NCI-H345 (cell line): ENCODE measurements at regions not wholly inside any gene's neighbourhood (a gene's known extent, or its start where the extent isn't known, plus 50 kb on each side); places are given as distances from the start of the nearest gene placed in this dataset.
"Not testable (repeated sequence)": the region's sequence is repeated elsewhere in the genome, so short reads cannot be mapped to it uniquely, and the experiment has no call there.

ENCODE experiments used
- DNase-seq: peaks from one replicate; lab custom pipeline; 2025; lab: John Stamatoyannopoulos, UW

DNA sequence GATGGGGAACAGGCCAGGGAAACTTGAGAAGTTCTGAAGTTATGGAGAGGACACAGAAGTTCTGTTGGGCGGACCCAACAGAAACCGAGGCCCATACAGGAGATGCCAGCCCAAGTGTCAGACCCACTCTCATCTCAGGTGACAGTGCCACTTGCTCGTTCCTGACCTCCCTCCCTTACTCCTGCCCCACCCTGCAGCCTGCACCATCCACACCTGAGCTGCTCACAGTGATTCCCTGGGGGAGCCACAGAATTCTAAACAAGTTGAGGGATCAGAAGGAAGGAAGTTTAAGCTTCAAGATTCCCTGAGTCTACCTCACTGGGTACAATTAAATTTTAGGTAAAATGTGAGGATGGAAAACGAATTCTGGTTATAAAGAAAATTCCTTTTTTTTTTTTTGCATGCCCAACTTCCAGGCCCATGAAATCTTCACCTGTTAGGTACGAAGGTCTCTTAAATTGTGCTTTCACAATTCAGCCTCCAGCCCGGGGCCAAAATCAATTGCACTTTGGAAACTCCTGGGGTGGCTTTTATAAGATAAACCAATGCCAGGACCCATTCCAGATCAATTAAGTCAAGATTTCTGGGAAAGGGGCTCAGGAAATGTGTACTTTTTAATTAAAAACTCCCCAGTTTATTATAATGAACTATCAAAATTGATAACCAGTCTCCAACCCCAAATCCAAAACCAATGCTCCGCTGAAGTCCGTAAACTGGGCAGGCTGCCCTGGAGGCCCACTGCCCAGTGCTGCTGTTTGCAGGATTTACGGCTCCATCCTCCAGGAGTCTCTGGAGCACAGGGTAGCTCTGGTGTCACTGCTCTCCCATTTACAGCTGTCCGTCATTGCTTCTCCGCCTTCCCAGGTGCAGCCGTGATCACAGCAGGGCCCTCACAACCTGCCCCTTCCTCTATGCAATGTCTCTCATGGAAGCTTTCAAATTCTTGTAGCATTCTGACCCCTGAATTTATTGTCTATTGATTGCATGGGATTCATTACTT is 643.5 kb downstream of the UQCRFS1 start:
- DNase-seq = no peak

DNA sequence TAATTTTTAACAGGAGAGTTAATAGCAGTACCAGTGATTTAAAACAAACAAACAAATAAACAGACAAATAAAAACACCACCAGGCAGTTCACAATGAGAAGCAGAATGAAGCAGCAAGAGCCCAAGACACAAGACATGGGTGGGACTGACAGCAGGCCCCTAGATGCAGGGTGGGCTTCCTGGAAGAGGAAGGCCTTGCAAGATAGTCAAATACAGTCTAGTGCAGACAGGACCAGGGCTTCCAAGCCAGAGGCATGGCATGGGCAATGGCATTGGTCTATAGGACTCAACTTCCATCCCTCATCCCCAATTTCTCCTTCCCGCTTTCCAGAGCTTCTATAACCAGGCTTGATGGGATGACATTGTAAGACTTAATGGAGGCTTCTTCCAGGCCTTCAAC is 645.1 kb downstream of the UQCRFS1 start:
- no peak for DNase-seq

DNA sequence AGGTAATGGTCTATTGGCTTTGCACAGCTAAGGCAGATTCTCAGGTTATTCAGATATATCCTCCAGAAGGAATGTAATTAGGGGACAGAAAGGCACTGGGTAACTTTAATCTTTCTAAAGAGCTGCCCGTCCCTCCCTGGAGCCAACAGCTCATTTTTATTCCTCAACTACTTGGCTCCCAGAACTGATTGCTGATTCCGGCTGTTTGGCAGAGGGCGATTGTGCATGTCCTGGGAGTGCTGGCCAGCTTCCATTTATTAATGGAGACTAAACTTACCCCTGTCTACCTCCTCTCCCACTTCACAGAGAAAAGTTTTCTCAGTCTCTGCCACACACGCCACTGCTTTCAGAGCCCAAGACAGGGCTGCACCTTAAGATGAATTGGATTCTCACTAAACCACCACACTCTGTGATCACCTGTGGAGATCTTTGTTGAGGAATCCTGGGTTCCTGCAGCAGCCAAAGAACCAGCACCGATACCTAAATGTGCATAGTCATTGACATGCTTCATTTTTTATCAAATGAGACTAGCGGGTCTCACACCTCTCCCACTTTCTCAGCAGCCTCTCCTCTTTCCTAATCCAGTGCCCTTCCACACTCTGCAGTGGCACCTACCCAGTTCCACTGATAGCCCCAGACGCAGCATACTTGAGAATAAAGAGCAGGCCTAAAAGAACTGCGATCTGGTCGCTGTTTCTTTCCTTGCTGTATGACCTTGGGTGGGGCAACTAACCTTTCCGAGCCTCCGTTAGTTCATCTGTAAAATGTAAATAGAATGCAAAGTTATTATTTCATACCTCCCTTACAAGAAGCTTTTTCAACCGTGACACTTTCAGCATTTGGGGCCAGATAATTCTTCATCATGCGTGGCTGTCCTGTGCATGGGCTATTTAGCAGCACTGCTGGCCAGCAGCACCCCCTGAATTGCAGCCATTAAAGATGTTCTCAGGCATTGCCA is 648.7 kb downstream of the UQCRFS1 start:
- peak; percentile 40 for DNase-seq

DNA sequence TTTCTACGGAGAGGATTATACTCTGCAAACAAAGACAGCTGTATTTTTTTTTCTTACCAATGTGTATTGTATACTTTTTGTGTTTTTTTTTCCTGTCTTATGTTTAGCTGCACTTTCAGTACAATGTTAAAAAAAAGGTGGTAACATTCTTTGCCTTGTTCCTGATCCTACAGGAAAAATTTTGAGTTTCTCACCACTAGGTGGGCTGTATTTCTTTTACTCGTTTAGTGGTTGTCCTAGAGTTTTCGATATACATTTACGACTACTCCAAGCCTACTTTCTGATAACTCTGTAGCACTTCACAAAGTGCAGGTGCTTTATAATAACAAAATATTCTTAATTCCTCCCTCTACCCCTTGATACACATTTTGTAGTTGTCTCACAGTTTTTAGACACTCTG is 652.2 kb downstream of the UQCRFS1 start:
- no peak for DNase-seq

DNA sequence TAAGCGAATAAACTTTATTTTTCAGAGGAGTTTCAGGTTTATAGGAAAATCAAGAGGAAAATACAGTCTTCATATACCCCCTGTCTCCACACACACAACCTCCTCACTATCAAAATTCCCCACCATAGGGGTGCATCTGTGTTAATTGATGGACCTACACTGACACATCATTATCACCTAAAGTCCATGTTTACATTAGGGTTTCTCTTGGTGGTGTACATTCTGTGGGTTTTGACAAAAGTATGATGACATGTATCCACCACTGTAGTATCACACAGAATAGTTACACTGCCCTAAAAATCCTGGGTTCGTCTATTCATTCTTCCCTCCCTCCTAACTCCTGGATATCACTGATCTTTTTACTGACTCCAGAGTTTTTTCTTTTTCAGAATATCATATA is 654.2 kb downstream of the UQCRFS1 start:
- DNase-seq = no peak

DNA sequence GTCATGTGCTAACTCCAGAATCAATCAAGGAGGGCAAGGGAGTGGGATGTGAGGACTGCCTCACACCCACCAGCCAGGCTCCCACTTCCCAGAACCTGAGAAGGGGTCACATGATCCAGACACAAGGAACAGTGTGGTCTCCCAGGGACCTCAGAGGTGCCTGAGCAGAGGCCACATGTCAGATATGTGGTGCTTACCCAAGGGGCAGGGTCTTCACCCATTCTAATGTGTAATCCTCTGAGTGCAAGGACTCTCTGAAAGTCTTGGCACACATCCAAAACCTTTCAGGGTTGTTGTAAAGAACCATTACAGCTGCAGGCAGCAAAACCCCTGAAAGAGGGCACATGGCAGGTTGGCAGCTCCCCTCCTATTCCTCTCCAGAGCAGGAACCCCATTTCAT is 656.6 kb downstream of the UQCRFS1 start:
- peak; percentile 94 for DNase-seq

DNA sequence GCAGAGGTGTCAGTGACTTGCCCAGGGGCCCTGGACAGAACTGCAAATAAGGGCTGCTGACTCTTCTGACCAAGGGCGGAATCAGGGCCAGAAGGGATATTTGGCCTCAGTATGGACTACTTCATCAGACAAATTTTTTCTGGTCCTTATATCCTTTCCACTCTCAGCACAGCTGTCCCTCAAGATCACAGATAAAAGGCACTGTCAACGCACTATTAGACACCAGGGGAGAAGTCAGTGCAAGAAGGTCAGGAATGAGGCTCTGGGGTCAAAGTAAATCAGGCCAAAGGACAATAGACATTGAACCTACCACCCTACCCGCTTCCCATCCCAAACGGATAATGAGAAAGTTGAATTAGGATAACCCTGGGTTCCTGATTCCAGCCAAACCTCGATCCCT is 657.6 kb downstream of the UQCRFS1 start:
- DNase-seq = no peak

DNA sequence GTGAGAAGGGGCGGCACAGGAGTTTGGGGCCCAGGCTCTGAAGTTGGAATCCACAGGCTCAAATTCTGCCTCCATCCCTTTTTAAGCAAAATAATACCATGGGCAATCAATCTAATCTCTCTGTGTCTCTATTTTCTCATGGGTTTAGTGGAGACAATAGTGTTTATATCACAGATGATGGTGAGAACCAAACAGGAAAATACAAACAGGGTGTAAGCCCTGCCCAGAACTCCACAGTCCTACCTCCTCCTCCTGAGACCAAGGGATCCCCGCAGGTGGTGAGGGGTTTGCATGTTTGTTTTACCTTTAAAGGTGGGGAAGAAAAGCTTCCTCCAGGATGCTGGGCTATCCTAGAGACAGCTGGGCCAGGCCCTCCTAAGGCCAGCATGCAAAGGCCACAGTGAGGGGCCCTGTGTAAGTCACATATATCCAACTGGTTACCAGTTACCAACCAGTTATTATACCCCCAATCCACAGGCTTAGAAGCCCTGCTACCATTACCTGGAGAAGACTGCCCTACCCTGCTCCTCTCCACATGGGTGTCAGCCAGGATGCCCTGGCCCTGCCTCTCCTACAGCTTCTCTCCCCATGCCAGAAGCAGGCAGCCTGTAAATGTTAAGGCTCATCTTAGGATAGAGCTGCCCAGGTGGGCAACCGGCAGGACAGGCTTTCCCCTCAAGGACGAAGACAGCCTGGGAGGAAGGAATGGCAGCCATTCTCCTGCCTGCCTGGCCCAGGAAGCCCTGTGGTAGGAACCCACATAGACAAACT is 658.4 kb downstream of the UQCRFS1 start:
- DNase-seq = no peak

DNA sequence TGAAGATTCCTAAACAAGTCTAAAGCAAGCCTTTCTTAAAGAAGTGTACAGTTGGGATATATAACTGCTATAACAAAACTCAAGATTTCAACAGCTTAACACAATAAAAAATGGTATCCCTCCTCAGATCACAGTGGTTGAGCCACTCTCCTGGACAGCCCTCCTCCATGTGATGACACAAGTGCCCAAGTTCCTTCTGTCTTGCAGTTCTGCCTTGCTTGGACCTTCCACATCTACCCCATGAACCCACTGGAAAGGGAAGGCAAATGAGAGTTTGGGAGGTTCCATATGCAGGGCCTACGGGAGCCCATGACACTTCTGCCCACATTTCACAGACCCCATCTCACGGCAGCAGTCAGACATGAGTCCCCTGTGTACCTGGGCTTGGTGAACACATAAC is 659.2 kb downstream of the UQCRFS1 start:
- no peak for DNase-seq

DNA sequence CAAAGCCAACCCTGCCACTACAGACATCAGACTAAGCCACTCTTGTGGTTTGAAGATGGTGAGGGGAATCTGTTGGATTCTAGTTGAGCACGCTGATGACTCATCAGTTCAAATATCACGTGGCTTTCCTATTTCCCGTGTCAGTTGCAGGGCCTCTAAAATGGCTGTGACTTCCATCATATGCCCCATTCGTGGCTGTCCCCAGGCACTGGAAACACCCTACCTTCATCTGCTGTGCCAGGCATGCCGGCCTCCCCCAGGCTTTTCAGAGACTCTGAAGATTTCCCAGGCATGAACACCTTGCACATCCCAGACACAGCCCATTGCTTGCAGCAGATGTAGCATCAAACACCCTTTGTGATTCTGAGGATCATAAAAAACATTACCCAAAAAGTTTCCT is 659.9 kb downstream of the UQCRFS1 start:
- no peak for DNase-seq

DNA sequence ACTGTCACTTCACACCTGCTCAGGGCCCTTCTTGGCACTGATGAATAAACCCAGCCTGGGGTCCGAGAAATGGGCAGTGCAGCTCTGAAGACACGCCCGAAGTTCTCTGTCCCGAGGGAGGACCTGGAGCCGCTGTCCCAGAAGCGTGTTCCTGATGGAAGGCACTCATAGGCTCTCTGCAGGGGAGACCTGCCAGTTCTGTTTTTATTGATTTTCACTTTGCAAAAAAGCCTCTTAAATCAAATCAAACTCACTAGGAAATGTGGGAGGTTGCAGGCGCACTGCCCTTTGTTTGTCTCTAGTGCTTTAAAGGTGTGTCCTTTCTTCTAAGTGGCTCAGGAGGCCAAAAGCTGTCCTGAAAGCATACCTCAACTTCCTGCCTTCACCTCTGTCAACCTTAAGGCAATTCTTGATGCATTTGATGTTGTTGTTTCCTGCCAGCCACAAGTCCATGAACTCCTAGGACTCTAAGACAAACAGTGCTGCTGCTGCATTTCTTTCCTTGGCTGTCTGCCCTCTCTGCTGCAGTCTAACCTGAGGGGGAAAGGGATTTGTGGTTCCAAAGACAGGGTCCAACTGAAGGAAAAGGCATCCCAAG is 663.2 kb downstream of the UQCRFS1 start:
- peak; percentile 59 for DNase-seq

DNA sequence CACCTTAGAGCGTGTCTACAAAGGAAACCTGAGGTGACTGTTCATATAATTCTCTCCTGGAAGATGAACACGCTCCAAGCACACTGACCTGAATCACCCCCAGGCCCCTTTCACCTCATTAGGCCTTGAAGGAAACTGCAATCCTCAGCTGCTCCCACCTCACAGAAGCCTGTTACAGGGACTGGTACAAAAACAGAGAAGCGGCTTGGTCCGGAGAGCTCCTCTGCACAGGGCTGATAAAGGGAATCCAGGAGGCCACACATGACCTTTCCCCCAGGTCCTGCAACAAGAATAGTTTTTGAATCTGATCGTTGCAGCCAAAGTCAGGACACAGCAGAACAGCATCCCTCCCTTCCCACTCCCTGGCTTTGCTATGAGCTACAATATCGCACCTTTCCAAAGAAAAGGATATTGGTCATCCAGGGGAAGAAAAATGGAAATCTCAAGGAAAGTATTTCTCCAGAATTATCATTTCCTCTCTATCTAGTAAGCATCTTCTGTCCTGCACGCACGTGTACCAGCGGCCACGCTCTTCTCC is 666.7 kb downstream of the UQCRFS1 start:
- no peak for DNase-seq

DNA sequence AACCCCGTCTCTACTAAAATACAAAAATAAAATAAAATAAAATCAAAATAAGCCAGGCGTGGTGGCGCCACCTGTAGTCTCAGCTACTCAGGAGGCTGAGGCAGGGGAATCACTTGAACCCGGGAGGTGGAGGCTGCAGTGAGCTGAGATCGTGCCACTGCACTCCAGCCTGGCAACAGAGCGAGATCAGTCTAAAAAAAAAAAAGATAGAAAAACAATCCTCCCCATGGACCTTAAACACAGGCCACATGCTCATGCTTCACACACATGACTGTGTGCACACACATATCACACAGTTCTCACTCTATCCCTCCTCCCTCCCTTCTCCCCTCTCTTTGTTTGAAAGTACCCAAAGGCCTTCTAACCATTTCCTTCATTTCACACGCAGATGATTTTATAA is 667.6 kb downstream of the UQCRFS1 start:
- DNase-seq = not testable (repeated sequence)

DNA sequence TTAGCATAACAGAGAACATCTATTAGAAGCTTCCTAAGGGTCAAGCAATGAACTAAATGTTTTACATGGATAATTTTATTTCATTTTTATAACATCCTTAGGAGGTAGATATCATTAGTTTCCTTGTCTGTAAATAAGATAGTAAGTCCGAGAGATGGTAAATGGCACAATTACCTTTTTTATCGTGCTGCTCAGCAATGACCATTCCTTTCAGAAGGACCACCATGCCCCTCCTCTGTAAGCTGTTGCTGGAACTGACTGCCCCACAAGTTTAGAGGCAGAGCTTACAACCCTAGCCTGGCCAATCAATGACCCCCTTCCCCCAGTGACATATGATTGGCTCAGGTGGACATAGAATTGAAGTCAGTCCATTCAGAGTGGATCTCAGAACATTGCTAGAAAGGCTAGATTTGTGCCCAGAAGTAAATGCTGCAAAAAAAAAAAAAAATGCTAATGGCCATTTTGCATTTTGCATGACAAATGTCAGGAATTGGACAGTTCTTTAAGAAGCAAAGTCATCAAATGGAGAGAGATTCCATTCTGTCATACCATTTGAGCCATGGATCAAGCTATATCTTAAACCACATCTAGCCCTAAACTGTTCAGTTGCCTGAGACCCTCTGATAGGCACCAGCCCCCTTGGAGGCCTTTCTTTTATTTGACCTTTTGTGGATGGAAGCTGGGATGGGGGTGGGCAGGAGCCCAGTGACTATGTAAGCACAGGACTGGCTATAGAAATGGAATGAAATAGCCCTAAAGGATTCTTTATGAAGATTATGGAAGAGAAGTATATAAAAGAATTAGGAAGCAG is 668.3 kb downstream of the UQCRFS1 start:
- DNase-seq = no peak

DNA sequence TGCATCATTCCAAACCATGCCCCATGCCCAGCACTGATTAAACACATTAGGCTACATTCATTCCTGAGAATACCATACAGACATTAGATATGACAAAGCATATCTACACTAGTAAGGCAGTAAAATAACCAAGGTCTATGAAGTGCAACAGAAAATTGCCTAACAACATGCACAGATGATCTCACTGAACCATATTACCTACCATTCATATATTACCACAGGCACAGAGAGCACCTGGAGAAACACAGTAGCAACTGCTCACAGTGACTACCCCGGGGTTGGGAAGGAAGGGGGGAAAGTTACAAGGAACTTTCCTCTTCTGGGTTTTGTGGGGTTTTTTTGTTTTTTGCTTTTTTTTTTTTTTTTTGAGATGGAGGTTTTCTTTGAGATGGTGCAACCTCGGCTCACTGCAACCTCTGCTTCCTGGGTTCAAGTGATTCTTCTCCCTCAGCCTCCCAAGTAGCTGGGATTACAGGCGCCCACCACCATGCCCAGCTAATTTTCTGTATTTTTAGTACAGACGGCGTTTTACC is 669.6 kb downstream of the UQCRFS1 start:
- DNase-seq = no peak

DNA sequence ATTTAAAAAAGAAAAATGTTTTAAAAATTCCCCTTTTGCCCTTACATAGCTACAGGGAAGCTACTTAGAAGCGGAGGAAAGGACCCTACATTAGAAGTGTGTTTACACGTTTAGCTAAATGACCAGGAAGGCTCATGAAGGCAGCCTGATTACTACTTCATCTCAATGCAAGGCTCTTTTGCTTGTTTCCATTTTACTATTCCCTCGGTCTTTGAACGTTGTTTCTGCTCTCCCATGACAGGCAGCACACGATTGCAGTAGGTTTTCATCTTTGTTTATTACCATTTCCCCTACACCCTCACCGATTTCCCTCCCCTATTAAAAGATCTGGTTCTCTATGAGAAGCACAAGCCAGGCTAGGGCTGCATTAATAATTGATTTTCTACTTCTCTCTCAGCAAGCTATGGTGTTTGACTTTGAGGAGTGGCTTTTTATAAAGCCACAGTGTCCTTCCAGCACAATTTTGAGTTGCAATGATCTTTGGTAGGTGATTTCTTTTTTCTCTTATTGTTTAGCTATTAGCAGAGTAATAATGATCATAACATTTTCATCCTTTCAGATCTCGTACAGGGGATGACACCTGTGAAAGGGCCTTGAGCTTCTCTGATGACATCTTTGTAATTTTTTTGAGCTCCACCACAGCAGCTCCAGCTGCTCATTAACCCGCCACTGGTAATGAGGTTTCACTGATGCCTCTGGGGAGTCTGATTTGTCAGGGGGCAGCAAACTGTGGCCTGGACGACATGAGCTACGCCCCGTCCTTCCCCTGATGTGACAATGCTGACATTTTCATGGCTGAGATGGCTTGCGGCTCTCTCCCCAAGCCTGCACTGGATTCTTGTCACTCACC is 670.3 kb downstream of the UQCRFS1 start:
- no peak for DNase-seq

DNA sequence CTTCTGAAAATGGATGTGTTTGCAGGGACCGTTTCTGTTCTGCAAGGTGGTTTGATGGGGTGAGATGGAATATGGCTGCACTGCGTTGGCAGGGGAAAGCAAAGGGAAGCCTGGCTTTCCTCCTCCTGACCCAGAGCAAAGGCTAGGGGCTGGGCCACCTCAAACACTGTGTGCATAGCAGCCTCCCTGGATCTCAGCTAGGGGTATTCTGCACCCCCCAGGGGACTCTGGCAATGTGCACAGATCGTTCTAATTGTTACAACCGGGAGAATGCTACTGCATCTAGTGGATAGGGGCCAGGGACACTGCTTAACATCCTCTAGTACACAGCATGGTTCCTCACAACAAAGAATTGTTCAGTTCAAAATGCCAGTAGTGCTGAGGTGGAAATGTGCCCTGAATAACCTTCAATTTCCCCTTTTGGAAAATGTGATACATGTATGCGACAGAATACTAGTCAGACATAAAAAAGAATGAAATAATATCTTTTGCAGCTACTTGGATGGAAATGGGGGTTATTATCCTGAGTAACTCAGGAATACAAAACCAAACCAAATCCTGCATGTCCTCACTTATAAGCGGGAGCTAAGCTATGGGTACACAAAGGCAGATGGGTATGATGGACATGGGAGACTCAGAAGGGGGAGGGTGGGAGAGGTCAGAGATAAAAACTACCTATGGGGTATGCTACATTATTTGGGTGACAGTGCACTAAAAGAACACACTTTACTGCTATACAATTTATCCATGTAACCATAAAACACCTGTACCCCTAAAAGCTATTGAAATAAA is 671.2 kb downstream of the UQCRFS1 start:
- DNase-seq = no peak

DNA sequence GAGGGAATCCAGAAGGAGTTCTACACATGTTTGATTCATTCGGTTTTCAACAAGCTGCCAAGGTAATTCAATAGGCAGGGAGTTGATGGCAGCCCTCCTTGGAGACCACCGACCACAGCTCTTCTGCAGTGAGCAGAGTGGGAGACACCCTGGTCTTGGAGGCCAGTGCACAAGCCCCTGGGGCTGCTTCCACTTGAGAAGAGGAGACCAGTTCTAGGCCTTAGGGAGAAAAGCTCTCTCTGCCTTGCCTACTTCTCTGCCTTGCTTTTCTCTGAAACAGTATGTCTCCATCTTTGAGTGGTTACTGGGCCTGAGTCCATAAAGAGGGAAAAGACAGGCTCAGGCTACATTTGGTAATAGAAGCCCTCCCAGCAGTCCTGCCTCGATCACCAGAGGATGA is 671.9 kb downstream of the UQCRFS1 start:
- no peak for DNase-seq
